Prostate gland (tissue), 2 donors: ENCODE measurements at regions not wholly inside any gene's neighbourhood (a gene's known extent, or its start where the extent isn't known, plus 50 kb on each side); places are given as distances from the start of the nearest gene placed in this dataset.
A peak's percentile ranks its signal among the peaks of the same experiment; 100 is the strongest.

Experiments used
- DNase-seq: peaks from one replicate; pipeline ENCODE4 v3.0.0-alpha.2; 2019; ENCODE audit warnings: low spot score
- H3K27ac ChIP-seq, 2 donors: fragments of 200-600 bp; sonication (generic); 2 replicates each; pipeline ENCODE4 v1.5.1; 2017 to 2019
- H3K27me3 ChIP-seq: fragments of 200-600 bp; sonication (generic); replicated peaks from 2 replicates; pipeline ENCODE4 v1.5.1; 2019; ENCODE audit not compliant: insufficient read depth
- H3K36me3 ChIP-seq, 2 donors: fragments of 200-600 bp; sonication (generic); 1 replicate in 1 of 2; 2 replicates in 1 of 2; pipeline versions ENCODE4 v1.5.1 to v1.8.1; 2017 to 2019
- H3K4me1 ChIP-seq: fragments of 200-600 bp; sonication (generic); replicated peaks from 2 replicates; pipeline ENCODE4 v1.5.1; 2019
- H3K4me3 ChIP-seq, 2 donors: fragments of 200-600 bp; sonication (generic); 2 replicates each; pipeline ENCODE4 v1.5.1; 2017 to 2019
- H3K9me3 ChIP-seq: fragments of 200-600 bp; sonication (generic); 2 replicates; pipeline ENCODE4 v1.5.1; 2017
- CTCF ChIP-seq, 4 experiments: fragments of 200-600 bp in 2 of 4; fragments of 450-650 bp in 2 of 4; sonication (generic) in 2 of 4; IDR thresholded peaks; 1 replicate in 3 of 4; 2 replicates in 1 of 4; pipeline ENCODE4 v1.5.1; 2016 to 2019; ENCODE audit warnings: antibody characterized with exemption in 4 of 4, mild to moderate bottlenecking in 2 of 4, moderate library complexity in 2 of 4
- POLR2A ChIP-seq: fragments of 450-650 bp; IDR thresholded peaks from one replicate; pipeline ENCODE4 v1.6.1; 2016; ENCODE audit warnings: antibody characterized with exemption, mild to moderate bottlenecking
- POLR2AphosphoS5 ChIP-seq: sonication (generic); formaldehyde crosslinking; IDR thresholded peaks from one replicate; pipeline ENCODE4 v1.6.1; 2017; ENCODE audit warnings: antibody characterized with exemption
- WGBS: methylation state at CpG from one replicate; pipeline ENCODE4 v1.1.5; 2018; 5-methylcytosine and 5-hydroxymethylcytosine counted together
- intact Hi-C: fragments of 100-400 bp; cut with DNase I; formaldehyde crosslinking; loops from one replicate; pipeline ENCODE4 v1.14.2; 2022

GRCh38 chr22:34943830-34944229 is 122.1 kb upstream of the ISX start:
- Histone ChIP-seq H3K4me1 (no peaks in the 10 kb centered on the region), H3K27me3 (no peaks in the 10 kb centered on the region), H3K36me3 (no peaks in the 10 kb centered on the region), H3K27ac (no peak overlapping the region), H3K4me3 (no peak overlapping the region), H3K9me3 (no peaks in the 10 kb centered on the region)
- 81% methylated on average over 2 of the region's 2 CpGs for WGBS
- no peak for TF ChIP-seq POLR2AphosphoS5
- TF ChIP-seq POLR2A: no peak
- TF ChIP-seq CTCF (IDR thresholded peaks at IDR 0.05): no peak
- intact Hi-C loops: no loop called here
- DNase-seq: no peak

- Histone ChIP-seq H3K27me3 (no peaks in the 10 kb centered on the region), H3K4me1 (no peaks in the 10 kb centered on the region), H3K27ac (no peak overlapping the region), H3K9me3 (no peaks in the 10 kb centered on the region), H3K36me3 (no peaks in the 10 kb centered on the region), H3K4me3 (no peak overlapping the region)
- 95% methylated on average over 5 of the region's 5 CpGs for WGBS
- intact Hi-C loops: no loop called here
- TF ChIP-seq POLR2A (no peak), CTCF (IDR thresholded peaks at IDR 0.05) (no peak), POLR2AphosphoS5 (no peak)
- DNase-seq: no peak
Observed at GRCh38 chr22:34946339-34946985, 119.5 kb upstream of the ISX start.

- 9% methylated on average over 4 of the region's 4 CpGs for WGBS
- Histone ChIP-seq H3K27me3 (no peaks in the 10 kb centered on the region), H3K27ac (no peak overlapping the region), H3K9me3 (no peaks in the 10 kb centered on the region), H3K4me1 (no peaks in the 10 kb centered on the region), H3K4me3 (no peak overlapping the region), H3K36me3 (no peaks in the 10 kb centered on the region)
- TF ChIP-seq POLR2AphosphoS5 (peak; percentile 12), CTCF (IDR thresholded peaks at IDR 0.05) (no peak)
- peak; percentile 25 for DNase-seq
- intact Hi-C loops: no loop called here
Observed at GRCh38 chr22:34950489-34950888, 115.5 kb upstream of the ISX start.

- no peak for DNase-seq
- TF ChIP-seq CTCF (IDR thresholded peaks at IDR 0.05) (no peak), POLR2A (no peak), POLR2AphosphoS5 (no peak)
- H3K9me3 ChIP-seq: no peaks in the 10 kb centered on the region
- intact Hi-C loops: no loop called here
- 78% methylated on average over 3 of the region's 3 CpGs for WGBS
- H3K4me1 ChIP-seq: no peaks in the 10 kb centered on the region
- no peak overlapping the region for H3K27ac ChIP-seq
- no peaks in the 10 kb centered on the region for H3K27me3 ChIP-seq
- no peak overlapping the region for H3K4me3 ChIP-seq
- no peaks in the 10 kb centered on the region for H3K36me3 ChIP-seq
Observed at GRCh38 chr22:34951212-34951611, 114.7 kb upstream of the ISX start.

- no peaks in the 10 kb centered on the region for H3K27me3 ChIP-seq
- intact Hi-C loops: no loop called here
Observed at GRCh38 chr22:34960005-34960404, 106.0 kb upstream of the ISX start.

More at GRCh38 chr22:34960005-34960404, 106.0 kb upstream of the ISX start:
- DNase-seq: peak; percentile 11
- WGBS: 12% methylated on average over 5 of the region's 5 CpGs
- TF ChIP-seq CTCF (IDR thresholded peaks at IDR 0.05): no peak
- no peak for TF ChIP-seq POLR2A
- no peak for TF ChIP-seq POLR2AphosphoS5
- H3K4me1 ChIP-seq: no peaks in the 10 kb centered on the region
- H3K4me3 ChIP-seq: no peak overlapping the region
- no peaks in the 10 kb centered on the region for H3K36me3 ChIP-seq
- no peaks in the 10 kb centered on the region for H3K9me3 ChIP-seq
- H3K27ac ChIP-seq: no peak overlapping the region
